ENCODE measurements at regions not wholly inside any gene's neighbourhood (a gene's known extent, or its start where the extent isn't known, plus 50 kb on each side); places are given as distances from the start of the nearest gene placed in this dataset.

GRCh38 chr11:105245781-105246315 is 106.3 kb upstream of the CARD18 start:
- TF ChIP-seq, protein P1, sequence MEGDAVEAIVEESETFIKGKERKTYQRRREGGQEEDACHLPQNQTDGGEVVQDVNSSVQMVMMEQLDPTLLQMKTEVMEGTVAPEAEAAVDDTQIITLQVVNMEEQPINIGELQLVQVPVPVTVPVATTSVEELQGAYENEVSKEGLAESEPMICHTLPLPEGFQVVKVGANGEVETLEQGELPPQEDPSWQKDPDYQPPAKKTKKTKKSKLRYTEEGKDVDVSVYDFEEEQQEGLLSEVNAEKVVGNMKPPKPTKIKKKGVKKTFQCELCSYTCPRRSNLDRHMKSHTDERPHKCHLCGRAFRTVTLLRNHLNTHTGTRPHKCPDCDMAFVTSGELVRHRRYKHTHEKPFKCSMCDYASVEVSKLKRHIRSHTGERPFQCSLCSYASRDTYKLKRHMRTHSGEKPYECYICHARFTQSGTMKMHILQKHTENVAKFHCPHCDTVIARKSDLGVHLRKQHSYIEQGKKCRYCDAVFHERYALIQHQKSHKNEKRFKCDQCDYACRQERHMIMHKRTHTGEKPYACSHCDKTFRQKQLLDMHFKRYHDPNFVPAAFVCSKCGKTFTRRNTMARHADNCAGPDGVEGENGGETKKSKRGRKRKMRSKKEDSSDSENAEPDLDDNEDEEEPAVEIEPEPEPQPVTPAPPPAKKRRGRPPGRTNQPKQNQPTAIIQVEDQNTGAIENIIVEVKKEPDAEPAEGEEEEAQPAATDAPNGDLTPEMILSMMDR (IDR thresholded peaks at IDR 0.05), result no peak
- TF ChIP-seq POLR2A (IDR thresholded peaks at IDR 0.05), result no peak
